Small intestine (tissue), 7 donors: ENCODE measurements at regions not wholly inside any gene's neighbourhood (a gene's known extent, or its start where the extent isn't known, plus 50 kb on each side); places are given as distances from the start of the nearest gene placed in this dataset.

ENCODE experiments used
- DNase-seq, 2 donors: peaks; one replicate each; pipeline versions ENCODE4 v3.0.0 to v3.0.0-alpha.2; 2013
- FAIRE-seq: peaks from 2 replicates; lab custom pipeline; 2012; peaks lifted over from hg19 to GRCh38; lab: Jason Lieb, UNC
- H3K27ac ChIP-seq, 3 donors: one replicate each; pipeline ENCODE4 v1.5.1; 2013; ENCODE audit warnings: low read length in 2 of 3, mild to moderate bottlenecking in 2 of 3, control low read depth in 1 of 3, inconsistent platforms in 1 of 3, low read depth in 1 of 3, moderate library complexity in 1 of 3
- H3K27me3 ChIP-seq, 3 donors: one replicate each; pipeline ENCODE4 v1.6.1; 2013; ENCODE audit warnings: low read length in 3 of 3, inconsistent platforms in 1 of 3; ENCODE audit not compliant: control insufficient read depth in 3 of 3, insufficient read depth in 3 of 3
- H3K36me3 ChIP-seq, 3 donors: one replicate each; pipeline ENCODE4 v1.6.1; 2013; ENCODE audit warnings: low read length in 3 of 3, inconsistent platforms in 1 of 3, low read depth in 1 of 3, mild to moderate bottlenecking in 1 of 3, moderate library complexity in 1 of 3; ENCODE audit not compliant: control insufficient read depth in 3 of 3, insufficient read depth in 2 of 3
- H3K4me1 ChIP-seq, 3 donors: one replicate each; pipeline ENCODE4 v1.6.1; 2013; ENCODE audit warnings: low read length in 2 of 3, inconsistent platforms in 1 of 3, low read depth in 1 of 3, mild to moderate bottlenecking in 1 of 3, moderate library complexity in 1 of 3; ENCODE audit not compliant: control insufficient read depth in 3 of 3, insufficient read depth in 2 of 3
- H3K4me3 ChIP-seq, 3 donors: one replicate each; pipeline ENCODE4 v1.5.1; 2013; ENCODE audit warnings: low read length in 3 of 3, control low read depth in 1 of 3, inconsistent platforms in 1 of 3, low read depth in 1 of 3, mild to moderate bottlenecking in 1 of 3, moderate library complexity in 1 of 3
- H3K9me3 ChIP-seq, 2 donors: one replicate each; pipeline ENCODE4 v1.6.1; 2013; ENCODE audit warnings: low read depth in 1 of 2, low read length in 1 of 2; ENCODE audit not compliant: control insufficient read depth in 2 of 2, insufficient read depth in 1 of 2
- WGBS, 3 donors: extraction: QIAGEN DNeasy Blood & Tissue Kit; methylation state at CpG; one replicate each; pipeline ENCODE4 v1.1.7; 2013; 5-methylcytosine and 5-hydroxymethylcytosine counted together
- donor health status: healthy with polysubstance abuse.
- donor health status: control.
- donor health status: control.
- donor health status: Bipolar disorder and iron deficiency.
- donor health status: healthy.

GRCh38 chr3:189121092-189121491 lies 50.7 kb upstream of the TPRG1 start:
- DNase-seq = no peak
- Histone ChIP-seq H3K27ac (no peak overlapping the region), H3K36me3 (no peaks in the 10 kb centered on the region), H3K4me1 (peaks cover 0 to 6% (median 0%) of the 10 kb centered on the region in 3 donors), H3K4me3 (no peak overlapping the region), H3K27me3 (no peaks in the 10 kb centered on the region), H3K9me3 (peaks cover 0 to 7% of the 10 kb centered on the region in 2 donors)
- FAIRE-seq = no peak
- WGBS, 3 donors = 62 to 83% (median 65%) methylated on average over 2 of the region's 2 CpGs
